C4-2B (cell line): ENCODE measurements at regions not wholly inside any gene's neighbourhood (a gene's known extent, or its start where the extent isn't known, plus 50 kb on each side); places are given as distances from the start of the nearest gene placed in this dataset.

Experiments used
- H3K27ac ChIP-seq: fragments of 450-650 bp; 2 replicates; pipeline ENCODE4 v1.5.1; 2017
- CTCF ChIP-seq: fragments of 450-650 bp; conservative IDR thresholded peaks from 2 replicates; pipeline ENCODE4 v1.5.1; 2017; ENCODE audit warnings: mild to moderate bottlenecking
- ZFX ChIP-seq: fragments of 450-650 bp; IDR thresholded peaks from 2 replicates; pipeline ENCODE4 v1.6.1; 2017

DNA sequence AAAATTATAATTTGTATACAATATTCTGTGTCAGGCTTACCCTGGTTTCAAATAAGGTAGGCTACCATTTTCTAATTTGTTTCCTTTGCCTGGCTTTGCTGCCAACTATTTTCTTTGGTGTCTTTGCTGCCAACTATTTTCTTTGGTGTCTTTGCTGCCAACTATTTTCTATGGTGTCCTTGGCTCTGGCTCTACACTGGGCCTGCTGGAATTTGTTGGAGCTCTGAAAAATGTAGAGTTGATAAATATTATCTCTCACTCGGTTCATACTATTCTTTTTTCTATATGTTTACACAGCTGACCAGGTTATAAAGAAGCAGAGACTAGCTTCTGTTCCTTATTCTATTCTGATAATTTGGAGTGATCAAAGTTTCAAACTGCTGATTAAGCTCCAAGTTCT, 768.0 kb upstream of the PHF14 start:
- TF ChIP-seq ZFX, result no peak
- no peak for TF ChIP-seq CTCF
- no peak overlapping the region for H3K27ac ChIP-seq

- TF ChIP-seq CTCF, result no peak
- TF ChIP-seq ZFX, result no peak
- H3K27ac ChIP-seq, result no peak overlapping the region
Observed at GRCh38 chr7:10210000-10210399, 763.7 kb upstream of the PHF14 start.

DNA sequence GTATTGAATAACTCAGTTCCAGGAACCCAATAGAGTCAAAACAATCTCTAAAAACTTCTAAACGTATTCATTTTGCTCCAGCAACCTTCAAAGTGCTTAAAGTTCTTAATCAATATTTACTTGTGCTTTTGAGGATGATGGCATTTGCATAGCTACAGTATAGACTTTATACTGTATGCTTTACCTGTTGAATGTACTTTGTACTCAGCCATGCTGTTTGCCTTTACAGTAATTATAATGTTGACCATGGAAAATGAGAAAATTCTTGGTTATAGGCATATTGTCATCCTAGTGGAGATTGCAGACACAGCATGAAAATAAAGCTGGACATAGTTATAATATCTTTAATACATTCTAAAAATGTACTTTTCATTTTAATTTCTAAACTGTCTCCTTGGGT, 762.7 kb upstream of the PHF14 start:
- H3K27ac ChIP-seq, result no peak overlapping the region
- TF ChIP-seq CTCF, result no peak
- no peak for TF ChIP-seq ZFX

DNA sequence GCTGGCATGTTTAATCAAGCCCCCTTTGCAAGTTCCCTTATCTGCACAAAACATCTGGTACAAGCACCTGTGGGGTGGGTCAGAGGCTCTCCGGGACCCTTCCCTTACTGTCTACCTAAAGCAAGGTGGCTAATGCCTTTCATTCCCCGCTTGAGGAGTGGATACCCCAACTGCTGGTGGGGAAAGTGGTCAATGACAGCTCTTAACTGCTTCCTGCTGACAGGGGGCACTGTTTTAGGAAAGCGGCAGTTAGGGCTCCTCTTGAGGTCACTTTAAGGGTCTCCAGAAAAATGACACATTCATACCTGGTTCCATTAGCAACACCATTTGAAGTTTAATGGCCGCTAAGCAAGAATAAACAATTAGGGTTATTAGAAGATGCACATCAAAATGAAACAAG, 761.8 kb upstream of the PHF14 start:
- TF ChIP-seq ZFX (no peak), CTCF (no peak)
- H3K27ac ChIP-seq, result no peak overlapping the region

DNA sequence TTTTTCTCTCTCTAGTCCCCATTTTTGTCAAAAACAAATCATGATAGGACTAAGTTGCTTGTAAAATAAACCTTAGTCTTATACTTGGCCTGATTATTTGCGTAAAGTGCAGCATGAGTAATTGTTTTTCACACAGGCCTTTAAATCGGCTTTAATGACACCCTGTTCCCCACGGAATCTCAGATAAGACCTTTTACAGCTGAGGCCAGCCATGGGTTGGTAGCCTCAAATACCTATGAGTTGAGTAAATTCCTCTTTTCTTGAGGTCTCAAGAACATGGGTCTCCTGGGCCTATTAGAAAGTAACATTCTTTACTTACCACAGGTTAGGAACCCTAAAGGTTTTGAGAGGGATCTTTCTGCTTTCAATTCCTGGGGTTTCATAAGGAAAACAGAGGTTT, 761.0 kb upstream of the PHF14 start:
- no peak for TF ChIP-seq CTCF
- TF ChIP-seq ZFX, result no peak
- no peak overlapping the region for H3K27ac ChIP-seq

DNA sequence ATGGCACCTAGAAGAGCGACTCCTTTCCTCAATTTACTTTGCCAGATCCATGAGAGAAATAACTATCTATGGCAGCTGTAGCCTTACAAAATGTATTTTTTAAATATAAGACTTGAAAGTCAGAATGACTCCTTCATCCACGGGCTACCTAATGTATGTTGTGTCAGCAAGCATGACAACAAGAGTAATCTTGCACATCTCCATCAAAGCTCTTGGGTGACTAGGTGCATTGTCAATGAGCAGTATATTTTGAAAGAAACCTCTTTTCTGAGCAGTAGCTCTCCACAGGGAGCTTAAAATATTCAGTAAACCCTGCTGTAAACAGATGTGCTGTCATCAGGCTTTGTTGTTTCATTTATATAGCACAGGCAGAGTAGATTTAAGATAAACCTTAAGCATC, 757.2 kb upstream of the PHF14 start:
- no peak overlapping the region for H3K27ac ChIP-seq
- no peak for TF ChIP-seq ZFX
- no peak for TF ChIP-seq CTCF

DNA sequence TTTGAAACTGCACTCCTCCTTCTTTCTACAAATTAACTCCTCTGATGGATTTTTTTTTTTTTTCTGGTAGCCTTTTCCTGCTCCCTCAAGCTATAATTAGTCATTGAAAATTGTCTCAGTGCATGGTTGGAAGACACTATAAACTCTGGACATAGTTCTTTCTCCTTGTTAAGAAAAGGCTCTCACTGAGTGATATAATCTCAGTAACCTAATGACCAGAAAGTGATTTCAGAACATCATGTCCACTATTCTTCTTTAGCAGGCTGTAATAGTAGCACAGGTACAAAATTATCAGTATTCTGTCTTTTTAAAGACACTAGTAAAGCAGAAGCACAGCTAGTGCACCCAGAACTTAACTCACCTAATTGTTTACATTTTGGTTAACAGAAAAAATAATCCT, 752.6 kb upstream of the PHF14 start:
- TF ChIP-seq ZFX (no peak), CTCF (no peak)
- H3K27ac ChIP-seq, result no peak overlapping the region
